ENCODE measurements at regions not wholly inside any gene's neighbourhood (a gene's known extent, or its start where the extent isn't known, plus 50 kb on each side); places are given as distances from the start of the nearest gene placed in this dataset.
A peak's percentile ranks its signal among the peaks of the same experiment; 100 is the strongest.

- H3K27ac ChIP-seq (ENCODE audit: low read depth, low read length, severe bottlenecking), result no peak overlapping the region
- no peaks in the 10 kb centered on the region for H3K9me3 ChIP-seq (ENCODE audit: control insufficient read depth, low read length)
- no peaks in the 10 kb centered on the region for H3K4me1 ChIP-seq (ENCODE audit: control insufficient read depth, insufficient read depth, low read length, poor library complexity, severe bottlenecking)
- no peaks in the 10 kb centered on the region for H3K36me3 ChIP-seq (ENCODE audit: control insufficient read depth, insufficient read depth, low read length)
- H3K4me3 ChIP-seq (ENCODE audit: extremely low read depth, insufficient read depth, low read length, poor library complexity, severe bottlenecking), result no peak overlapping the region
- no CpG with 5 or more reads among the region's 1 CpG for WGBS, 2 experiments (ENCODE audit: insufficient coverage in 2 of 2)
Observed at GRCh38 chr1:191305370-191305769, 827.7 kb upstream of the BRINP3 start.

GRCh38 chr1:191306916-191307315 lies 829.3 kb upstream of the BRINP3 start:
- Histone ChIP-seq H3K4me1 (ENCODE audit: control insufficient read depth, insufficient read depth, low read length, poor library complexity, severe bottlenecking) (no peaks in the 10 kb centered on the region), H3K9me3 (ENCODE audit: control insufficient read depth, low read length) (no peaks in the 10 kb centered on the region), H3K36me3 (ENCODE audit: control insufficient read depth, insufficient read depth, low read length) (no peaks in the 10 kb centered on the region), H3K27ac (ENCODE audit: low read depth, low read length, severe bottlenecking) (no peak overlapping the region), H3K4me3 (ENCODE audit: extremely low read depth, insufficient read depth, low read length, poor library complexity, severe bottlenecking) (no peak overlapping the region)
- 90 to 100% methylated on average over 6 of the region's 7 CpGs for WGBS, 2 experiments (ENCODE audit: insufficient coverage in 2 of 2)

GRCh38 chr1:191320062-191320461 lies 838.2 kb upstream of the RGS18 start:
- Histone ChIP-seq H3K9me3 (ENCODE audit: control insufficient read depth, low read length) (no peaks in the 10 kb centered on the region), H3K4me1 (ENCODE audit: control insufficient read depth, insufficient read depth, low read length, poor library complexity, severe bottlenecking) (no peaks in the 10 kb centered on the region), H3K4me3 (ENCODE audit: extremely low read depth, insufficient read depth, low read length, poor library complexity, severe bottlenecking) (no peak overlapping the region), H3K27ac (ENCODE audit: low read depth, low read length, severe bottlenecking) (no peak overlapping the region), H3K36me3 (ENCODE audit: control insufficient read depth, insufficient read depth, low read length) (no peaks in the 10 kb centered on the region)
- 80 to 82% methylated on average over 1 of the region's 2 CpGs for WGBS, 2 experiments (ENCODE audit: insufficient coverage in 2 of 2)

GRCh38 chr1:191327868-191328267 lies 830.4 kb upstream of the RGS18 start:
- no peaks in the 10 kb centered on the region for H3K9me3 ChIP-seq (ENCODE audit: control insufficient read depth, low read length)
- H3K27ac ChIP-seq (ENCODE audit: low read depth, low read length, severe bottlenecking), result no peak overlapping the region
- WGBS, 2 experiments (ENCODE audit: insufficient coverage in 2 of 2), result 100% methylated on average over 1 of the region's 4 CpGs; no CpG with 5 or more reads in 1 of the 2 experiments
- no peak overlapping the region for H3K4me3 ChIP-seq (ENCODE audit: extremely low read depth, insufficient read depth, low read length, poor library complexity, severe bottlenecking)
- no peaks in the 10 kb centered on the region for H3K4me1 ChIP-seq (ENCODE audit: control insufficient read depth, insufficient read depth, low read length, poor library complexity, severe bottlenecking)
- no peaks in the 10 kb centered on the region for H3K36me3 ChIP-seq (ENCODE audit: control insufficient read depth, insufficient read depth, low read length)

- H3K9me3 ChIP-seq (ENCODE audit: control insufficient read depth, low read length), result no peaks in the 10 kb centered on the region
- no CpG with 5 or more reads among the region's 1 CpG for WGBS, 2 experiments (ENCODE audit: insufficient coverage in 2 of 2)
- peak overlapping the region; percentile 54 for H3K27ac ChIP-seq (ENCODE audit: low read depth, low read length, severe bottlenecking)
- no peaks in the 10 kb centered on the region for H3K36me3 ChIP-seq (ENCODE audit: control insufficient read depth, insufficient read depth, low read length)
- no peak overlapping the region for H3K4me3 ChIP-seq (ENCODE audit: extremely low read depth, insufficient read depth, low read length, poor library complexity, severe bottlenecking)
- no peaks in the 10 kb centered on the region for H3K4me1 ChIP-seq (ENCODE audit: control insufficient read depth, insufficient read depth, low read length, poor library complexity, severe bottlenecking)
Observed at GRCh38 chr1:191343816-191344215, 814.4 kb upstream of the RGS18 start.

- Histone ChIP-seq H3K9me3 (ENCODE audit: control insufficient read depth, low read length) (no peaks in the 10 kb centered on the region), H3K36me3 (ENCODE audit: control insufficient read depth, insufficient read depth, low read length) (no peaks in the 10 kb centered on the region), H3K4me1 (ENCODE audit: control insufficient read depth, insufficient read depth, low read length, poor library complexity, severe bottlenecking) (no peaks in the 10 kb centered on the region), H3K4me3 (ENCODE audit: extremely low read depth, insufficient read depth, low read length, poor library complexity, severe bottlenecking) (no peak overlapping the region), H3K27ac (ENCODE audit: low read depth, low read length, severe bottlenecking) (no peak overlapping the region)
- WGBS, 2 experiments (ENCODE audit: insufficient coverage in 2 of 2), result no CpG with 5 or more reads among the region's 3 CpGs
Observed at GRCh38 chr1:191346381-191346780, 811.9 kb upstream of the RGS18 start.

- WGBS, 2 experiments (ENCODE audit: insufficient coverage in 2 of 2), result 80% methylated on average over 1 of the region's 3 CpGs
- no peak overlapping the region for H3K27ac ChIP-seq (ENCODE audit: low read depth, low read length, severe bottlenecking)
- no peaks in the 10 kb centered on the region for H3K9me3 ChIP-seq (ENCODE audit: control insufficient read depth, low read length)
- no peak overlapping the region for H3K4me3 ChIP-seq (ENCODE audit: extremely low read depth, insufficient read depth, low read length, poor library complexity, severe bottlenecking)
- no peaks in the 10 kb centered on the region for H3K4me1 ChIP-seq (ENCODE audit: control insufficient read depth, insufficient read depth, low read length, poor library complexity, severe bottlenecking)
- H3K36me3 ChIP-seq (ENCODE audit: control insufficient read depth, insufficient read depth, low read length), result no peaks in the 10 kb centered on the region
Observed at GRCh38 chr1:191348328-191348727, 809.9 kb upstream of the RGS18 start.

GRCh38 chr1:191350938-191351337 lies 807.3 kb upstream of the RGS18 start:
- no CpG with 5 or more reads among the region's 1 CpG for WGBS, 2 experiments (ENCODE audit: insufficient coverage in 2 of 2)
- Histone ChIP-seq H3K36me3 (ENCODE audit: control insufficient read depth, insufficient read depth, low read length) (no peaks in the 10 kb centered on the region), H3K4me1 (ENCODE audit: control insufficient read depth, insufficient read depth, low read length, poor library complexity, severe bottlenecking) (no peaks in the 10 kb centered on the region), H3K4me3 (ENCODE audit: extremely low read depth, insufficient read depth, low read length, poor library complexity, severe bottlenecking) (no peak overlapping the region), H3K9me3 (ENCODE audit: control insufficient read depth, low read length) (no peaks in the 10 kb centered on the region), H3K27ac (ENCODE audit: low read depth, low read length, severe bottlenecking) (no peak overlapping the region)

- no CpG with 5 or more reads among the region's 1 CpG for whole genome bisulfite sequencing, 2 experiments (ENCODE audit: insufficient coverage in 2 of 2)
- H3K4me1 ChIP-seq (ENCODE audit: control insufficient read depth, insufficient read depth, low read length, poor library complexity, severe bottlenecking), result no peaks in the 10 kb centered on the region
- H3K36me3 ChIP-seq (ENCODE audit: control insufficient read depth, insufficient read depth, low read length), result no peaks in the 10 kb centered on the region
- no peak overlapping the region for H3K27ac ChIP-seq (ENCODE audit: low read depth, low read length, severe bottlenecking)
- H3K4me3 ChIP-seq (ENCODE audit: extremely low read depth, insufficient read depth, low read length, poor library complexity, severe bottlenecking), result no peak overlapping the region
- no peaks in the 10 kb centered on the region for H3K9me3 ChIP-seq (ENCODE audit: control insufficient read depth, low read length)
Observed at GRCh38 chr1:191358724-191359123, 799.5 kb upstream of the RGS18 start.

- WGBS, 2 experiments (ENCODE audit: insufficient coverage in 2 of 2), result no CpG with 5 or more reads among the region's 1 CpG
- Histone ChIP-seq H3K4me3 (ENCODE audit: extremely low read depth, insufficient read depth, low read length, poor library complexity, severe bottlenecking) (no peak overlapping the region), H3K9me3 (ENCODE audit: control insufficient read depth, low read length) (no peaks in the 10 kb centered on the region)
Observed at GRCh38 chr1:191366686-191367085, 791.6 kb upstream of the RGS18 start.

GRCh38 chr1:191368891-191369654 lies 789.2 kb upstream of the RGS18 start:
- no peak overlapping the region for H3K4me3 ChIP-seq (ENCODE audit: extremely low read depth, insufficient read depth, low read length, poor library complexity, severe bottlenecking)
- no peaks in the 10 kb centered on the region for H3K4me1 ChIP-seq (ENCODE audit: control insufficient read depth, insufficient read depth, low read length, poor library complexity, severe bottlenecking)
- no peaks in the 10 kb centered on the region for H3K36me3 ChIP-seq (ENCODE audit: control insufficient read depth, insufficient read depth, low read length)
- WGBS, 2 experiments (ENCODE audit: insufficient coverage in 2 of 2), result 54 to 71% methylated on average over 4 to 5 of the region's 12 CpGs
- H3K9me3 ChIP-seq (ENCODE audit: control insufficient read depth, low read length), result no peaks in the 10 kb centered on the region
- no peak overlapping the region for H3K27ac ChIP-seq (ENCODE audit: low read depth, low read length, severe bottlenecking)

More at GRCh38 chr1:191366686-191367085, 791.6 kb upstream of the RGS18 start:
- no peak overlapping the region for H3K27ac ChIP-seq (ENCODE audit: low read depth, low read length, severe bottlenecking)
- H3K36me3 ChIP-seq (ENCODE audit: control insufficient read depth, insufficient read depth, low read length), result no peaks in the 10 kb centered on the region
- H3K4me1 ChIP-seq (ENCODE audit: control insufficient read depth, insufficient read depth, low read length, poor library complexity, severe bottlenecking), result no peaks in the 10 kb centered on the region
